ENCODE measurements at regions not wholly inside any gene's neighbourhood (a gene's known extent, or its start where the extent isn't known, plus 50 kb on each side); places are given as distances from the start of the nearest gene placed in this dataset.

GRCh38 chr9:25935188-25935587, 256.9 kb upstream of the TUSC1 start (continued):
- TF ChIP-seq PATZ1 (tag by site-specific recombination; IDR thresholded peaks at IDR 0.05) (no peak), FEZF1 (tag by site-specific recombination; IDR thresholded peaks at IDR 0.05) (no peak), ZNF121 (tag by site-specific recombination; IDR thresholded peaks at IDR 0.05) (no peak), ZNF214 (tag by site-specific recombination; IDR thresholded peaks at IDR 0.05; ENCODE audit: borderline replicate concordance) (no peak), ZNF548 (tag by site-specific recombination; IDR thresholded peaks at IDR 0.05) (no peak), ZNF777 (tag by site-specific recombination; IDR thresholded peaks at IDR 0.05; ENCODE audit: borderline replicate concordance) (no peak), KLF10 (tag by site-specific recombination; IDR thresholded peaks at IDR 0.05) (no peak), ZNF416 (tag by site-specific recombination; IDR thresholded peaks at IDR 0.05) (no peak)

GRCh38 chr9:25918761-25919160, 240.5 kb upstream of the TUSC1 start:
- POLR2A ChIA-PET = no interaction called here
- TF ChIP-seq ZSCAN16 (tag by site-specific recombination; IDR thresholded peaks at IDR 0.05) (no peak), ZNF426 (tag by site-specific recombination; IDR thresholded peaks at IDR 0.05) (no peak), ZBTB6 (tag by site-specific recombination; IDR thresholded peaks at IDR 0.05) (no peak), ZNF514 (tag by site-specific recombination; IDR thresholded peaks at IDR 0.05) (no peak), KLF7 (tag by site-specific recombination; IDR thresholded peaks at IDR 0.05; ENCODE audit: borderline replicate concordance) (no peak), KLF8 (tag by site-specific recombination; IDR thresholded peaks at IDR 0.05) (no peak), PRDM2 (tag by site-specific recombination; IDR thresholded peaks at IDR 0.05; ENCODE audit: borderline replicate concordance) (no peak), ZNF555 (tag by site-specific recombination; conservative IDR thresholded peaks at IDR 0.05) (no peak), ZNF747 (tag by site-specific recombination; IDR thresholded peaks at IDR 0.05) (no peak), ZNF354C (tag by site-specific recombination; IDR thresholded peaks at IDR 0.05; ENCODE audit: borderline replicate concordance, low read depth) (no peak), ZNF692 (tag by site-specific recombination; IDR thresholded peaks at IDR 0.05) (no peak), ZNF521 (tag by site-specific recombination; IDR thresholded peaks at IDR 0.05) (no peak), ZBTB20 (tag by site-specific recombination; IDR thresholded peaks at IDR 0.05) (no peak), ZNF223 (tag by site-specific recombination; IDR thresholded peaks at IDR 0.05) (no peak), ZNF146 (tag by site-specific recombination; IDR thresholded peaks at IDR 0.05) (no peak), FEZF1 (tag by site-specific recombination; IDR thresholded peaks at IDR 0.05) (no peak), ZNF560 (tag by site-specific recombination; IDR thresholded peaks at IDR 0.05; ENCODE audit: borderline replicate concordance) (no peak), ZNF23 (tag by site-specific recombination; IDR thresholded peaks at IDR 0.05; ENCODE audit: borderline replicate concordance) (no peak)

More at GRCh38 chr9:25918761-25919160, 240.5 kb upstream of the TUSC1 start:
- Histone ChIP-seq H3K4me3 (ENCODE audit: low read depth, low read length) (no peak overlapping the region), H3K4me1 (ENCODE audit: control insufficient read depth, insufficient read depth, low read length) (no peaks in the 10 kb centered on the region), H3K36me3 (ENCODE audit: control insufficient read depth in 2 of 2, insufficient read depth in 1 of 2, low read length in 2 of 2) (no peaks in the 10 kb centered on the region), H3K9me3 (ENCODE audit: control insufficient read depth, insufficient read depth, low read depth, low read length) (no peaks in the 10 kb centered on the region), H3K27ac (ENCODE audit: extremely low read depth, low read depth, low read length) (no peak overlapping the region)
- CTCF ChIA-PET = no interaction called here

Data from HEK293 (cell line).